ENCODE measurements at regions not wholly inside any gene's neighbourhood (a gene's known extent, or its start where the extent isn't known, plus 50 kb on each side); places are given as distances from the start of the nearest gene placed in this dataset.

DNA sequence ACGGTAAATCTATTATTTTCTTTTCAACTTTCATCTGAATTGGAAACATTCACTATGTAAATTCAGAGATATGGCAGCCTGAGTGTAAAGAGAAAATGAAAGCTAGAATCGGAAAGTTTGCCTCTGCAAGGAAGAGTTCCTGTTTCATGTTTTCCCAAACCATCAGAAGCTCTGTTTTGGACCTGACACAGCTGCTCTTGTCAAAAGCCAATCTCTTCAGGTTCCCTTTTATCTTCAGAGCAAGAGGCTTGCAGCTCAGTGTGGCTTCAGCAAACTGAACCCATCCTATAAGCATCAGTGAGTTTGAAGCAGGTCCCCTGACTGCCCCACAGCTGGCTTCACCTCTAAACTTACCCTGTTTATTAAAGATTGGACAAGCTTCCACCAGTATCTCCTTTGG is 1099.7 kb downstream of the DTWD2 start:
- TF ChIP-seq, protein P1, sequence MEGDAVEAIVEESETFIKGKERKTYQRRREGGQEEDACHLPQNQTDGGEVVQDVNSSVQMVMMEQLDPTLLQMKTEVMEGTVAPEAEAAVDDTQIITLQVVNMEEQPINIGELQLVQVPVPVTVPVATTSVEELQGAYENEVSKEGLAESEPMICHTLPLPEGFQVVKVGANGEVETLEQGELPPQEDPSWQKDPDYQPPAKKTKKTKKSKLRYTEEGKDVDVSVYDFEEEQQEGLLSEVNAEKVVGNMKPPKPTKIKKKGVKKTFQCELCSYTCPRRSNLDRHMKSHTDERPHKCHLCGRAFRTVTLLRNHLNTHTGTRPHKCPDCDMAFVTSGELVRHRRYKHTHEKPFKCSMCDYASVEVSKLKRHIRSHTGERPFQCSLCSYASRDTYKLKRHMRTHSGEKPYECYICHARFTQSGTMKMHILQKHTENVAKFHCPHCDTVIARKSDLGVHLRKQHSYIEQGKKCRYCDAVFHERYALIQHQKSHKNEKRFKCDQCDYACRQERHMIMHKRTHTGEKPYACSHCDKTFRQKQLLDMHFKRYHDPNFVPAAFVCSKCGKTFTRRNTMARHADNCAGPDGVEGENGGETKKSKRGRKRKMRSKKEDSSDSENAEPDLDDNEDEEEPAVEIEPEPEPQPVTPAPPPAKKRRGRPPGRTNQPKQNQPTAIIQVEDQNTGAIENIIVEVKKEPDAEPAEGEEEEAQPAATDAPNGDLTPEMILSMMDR (IDR thresholded peaks at IDR 0.05; ENCODE audit: low read length): no peak
- no peak for TF ChIP-seq EZH2 (optimal IDR thresholded peaks at IDR 0.05; ENCODE audit: low read depth, low read length)
- no peak for TF ChIP-seq EZH2phosphoT487 (IDR thresholded peaks at IDR 0.05; ENCODE audit: low read length)
- H3K4me1 ChIP-seq (ENCODE audit: low read length): 0 out of 2 replicates have a peak, but pooled peaks cover 4% of the 10 kb centered on the region
- H2AFZ ChIP-seq (ENCODE audit: low read length): peak overlapping the region; percentile 41; the same call in 1 of the 2 replicates
- no peaks in the 10 kb centered on the region for H3K9me3 ChIP-seq (replicated peaks; ENCODE audit: insufficient read depth, low read length)
- peak overlapping the region; percentile 44; the same call in 1 of the 2 replicates for H3K4me2 ChIP-seq (ENCODE audit: low read depth, low read length)
- H3K36me3 ChIP-seq (replicated peaks; ENCODE audit: insufficient read depth, low read length): no peaks in the 10 kb centered on the region
- H3K79me2 ChIP-seq (ENCODE audit: low read length): no peaks in the 10 kb centered on the region
- H3K27ac ChIP-seq (ENCODE audit: low read length): peak overlapping the region; percentile 38; the same call in 1 of the 2 replicates
- H3K4me3 ChIP-seq (ENCODE audit: low read length): peak overlapping the region; percentile 34; the same call in 1 of the 2 replicates
- no peaks in the 10 kb centered on the region for H3F3A ChIP-seq (ENCODE audit: insufficient read depth, low read length)
- H3K27me3 ChIP-seq (replicated peaks; ENCODE audit: insufficient read depth, low read length): no peaks in the 10 kb centered on the region
- DNase-seq: peak; percentile 79
- no peaks in the 10 kb centered on the region for H3K9me2 ChIP-seq (replicated peaks; ENCODE audit: insufficient read depth, low read length)
- H3K9ac ChIP-seq (ENCODE audit: low read length): no peak overlapping the region; the same call in 1 of the 2 replicates
- H4K20me1 ChIP-seq (ENCODE audit: insufficient read depth, low read length): no peaks in the 10 kb centered on the region

DNA sequence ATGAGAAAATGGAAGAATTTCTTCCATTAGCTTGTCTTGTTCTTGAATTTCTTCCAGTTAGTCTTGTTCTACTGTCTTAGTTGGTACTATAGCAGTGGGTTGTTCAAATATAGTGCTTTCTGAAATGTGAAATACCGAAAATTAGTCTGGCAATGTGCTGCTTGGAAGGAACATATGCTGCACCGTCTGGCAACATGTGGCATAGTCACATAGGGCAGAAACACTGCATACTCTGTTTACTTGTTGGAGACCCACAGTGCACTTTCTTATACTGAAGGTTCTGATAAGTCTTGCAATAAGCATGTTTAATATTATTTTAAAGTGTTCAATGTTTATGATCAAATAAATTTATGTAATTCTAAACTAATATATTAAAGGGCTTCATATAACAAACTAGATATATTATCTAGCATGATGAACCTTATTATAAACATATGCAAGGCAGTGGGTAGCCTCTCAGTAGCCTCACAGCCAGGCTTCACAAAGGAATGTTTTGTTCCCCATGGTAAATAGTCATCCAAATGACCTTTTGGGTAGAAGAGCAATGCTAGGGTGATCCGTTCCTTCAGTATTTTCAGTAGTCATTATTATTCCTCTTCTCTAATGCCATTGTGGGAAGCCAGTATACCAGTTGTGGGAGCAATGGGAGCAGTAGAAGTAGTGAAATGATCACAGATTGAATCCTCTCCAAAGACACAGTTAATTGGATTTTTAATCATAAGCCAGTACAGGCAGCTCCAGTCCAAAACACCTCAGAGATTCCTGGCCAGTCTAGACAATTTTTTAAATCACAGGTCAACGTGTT is 1106.7 kb downstream of the DTWD2 start:
- no peaks in the 10 kb centered on the region for H3K4me1 ChIP-seq (ENCODE audit: low read length)
- H3K9ac ChIP-seq (ENCODE audit: low read length): no peak overlapping the region
- no peaks in the 10 kb centered on the region for H3K27me3 ChIP-seq (replicated peaks; ENCODE audit: insufficient read depth, low read length)
- TF ChIP-seq EZH2 (optimal IDR thresholded peaks at IDR 0.05; ENCODE audit: low read depth, low read length): no peak
- TF ChIP-seq, protein P1 (IDR thresholded peaks at IDR 0.05; ENCODE audit: low read length): no peak
- no peak for TF ChIP-seq EZH2phosphoT487 (IDR thresholded peaks at IDR 0.05; ENCODE audit: low read length)
- DNase-seq: no peak
- H3K4me2 ChIP-seq (ENCODE audit: low read depth, low read length): no peak overlapping the region
- H4K20me1 ChIP-seq (ENCODE audit: insufficient read depth, low read length): no peaks in the 10 kb centered on the region
- no peaks in the 10 kb centered on the region for H3K79me2 ChIP-seq (ENCODE audit: low read length)
- H3F3A ChIP-seq (ENCODE audit: insufficient read depth, low read length): no peaks in the 10 kb centered on the region
- no peak overlapping the region for H2AFZ ChIP-seq (ENCODE audit: low read length)
- H3K4me3 ChIP-seq (ENCODE audit: low read length): no peak overlapping the region
- no peaks in the 10 kb centered on the region for H3K9me3 ChIP-seq (replicated peaks; ENCODE audit: insufficient read depth, low read length)
- no peak overlapping the region for H3K27ac ChIP-seq (ENCODE audit: low read length)
- H3K36me3 ChIP-seq (replicated peaks; ENCODE audit: insufficient read depth, low read length): no peaks in the 10 kb centered on the region
- H3K9me2 ChIP-seq (replicated peaks; ENCODE audit: insufficient read depth, low read length): no peaks in the 10 kb centered on the region

DNA sequence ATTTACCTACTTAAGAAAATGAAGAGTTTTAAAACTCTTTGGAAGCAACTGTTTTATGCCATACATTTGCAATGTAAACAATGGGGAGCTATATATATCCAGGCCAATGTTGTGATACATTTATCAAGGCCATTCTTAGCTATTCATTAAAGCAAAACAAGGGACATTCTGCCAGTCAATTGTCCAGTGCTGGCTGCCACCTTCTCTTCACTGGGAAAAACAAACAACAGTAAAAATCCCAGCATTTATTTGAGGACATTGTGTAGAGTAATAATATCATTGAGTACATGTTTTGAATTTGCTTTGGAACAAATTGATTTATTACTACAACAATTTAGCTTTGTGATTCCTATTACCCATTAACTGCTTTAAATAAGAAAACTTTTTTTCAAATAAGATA is 1107.4 kb downstream of the DTWD2 start:
- H3K27ac ChIP-seq (ENCODE audit: low read length): no peak overlapping the region
- no peaks in the 10 kb centered on the region for H3K36me3 ChIP-seq (replicated peaks; ENCODE audit: insufficient read depth, low read length)
- H3K9ac ChIP-seq (ENCODE audit: low read length): no peak overlapping the region
- no peak overlapping the region for H3K4me3 ChIP-seq (ENCODE audit: low read length)
- H3K27me3 ChIP-seq (replicated peaks; ENCODE audit: insufficient read depth, low read length): no peaks in the 10 kb centered on the region
- no peaks in the 10 kb centered on the region for H3K79me2 ChIP-seq (ENCODE audit: low read length)
- no peaks in the 10 kb centered on the region for H4K20me1 ChIP-seq (ENCODE audit: insufficient read depth, low read length)
- no peak overlapping the region for H2AFZ ChIP-seq (ENCODE audit: low read length)
- no peak overlapping the region for H3K4me2 ChIP-seq (ENCODE audit: low read depth, low read length)
- TF ChIP-seq EZH2phosphoT487 (IDR thresholded peaks at IDR 0.05; ENCODE audit: low read length) (no peak), EZH2 (optimal IDR thresholded peaks at IDR 0.05; ENCODE audit: low read depth, low read length) (no peak)
- TF ChIP-seq, protein P1 (IDR thresholded peaks at IDR 0.05; ENCODE audit: low read length): no peak
- no peak for DNase-seq
- H3F3A ChIP-seq (ENCODE audit: insufficient read depth, low read length): no peaks in the 10 kb centered on the region
- no peaks in the 10 kb centered on the region for H3K4me1 ChIP-seq (ENCODE audit: low read length)
- H3K9me2 ChIP-seq (replicated peaks; ENCODE audit: insufficient read depth, low read length): no peaks in the 10 kb centered on the region
- no peaks in the 10 kb centered on the region for H3K9me3 ChIP-seq (replicated peaks; ENCODE audit: insufficient read depth, low read length)
